ENCODE measurements at regions not wholly inside any gene's neighbourhood (a gene's known extent, or its start where the extent isn't known, plus 50 kb on each side); places are given as distances from the start of the nearest gene placed in this dataset.

DNA sequence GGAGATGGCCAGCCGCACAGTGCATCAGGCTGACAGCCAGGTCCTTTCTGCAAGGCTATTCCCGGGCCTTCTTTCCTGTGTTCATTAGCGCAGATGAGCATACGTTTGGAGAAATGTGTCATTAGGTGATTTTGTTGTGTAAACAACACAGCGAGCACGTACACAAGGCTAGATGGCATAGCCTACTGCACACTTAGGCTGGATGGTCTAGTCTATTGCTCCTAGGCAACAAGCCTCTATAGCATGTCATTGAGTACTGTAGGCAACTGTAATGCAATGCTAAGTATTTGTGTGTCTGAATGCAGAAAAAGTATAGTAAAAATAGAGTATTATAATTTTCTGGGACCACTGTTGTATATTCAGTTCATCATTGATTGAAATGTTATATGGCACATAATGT, 50.9 kb upstream of the PHLPP1 start:
- no peak overlapping the region for H3K4me3 ChIP-seq (ENCODE audit: low read length)
- no peak for DNase-seq (ENCODE audit: low read depth, low spot score)

DNA sequence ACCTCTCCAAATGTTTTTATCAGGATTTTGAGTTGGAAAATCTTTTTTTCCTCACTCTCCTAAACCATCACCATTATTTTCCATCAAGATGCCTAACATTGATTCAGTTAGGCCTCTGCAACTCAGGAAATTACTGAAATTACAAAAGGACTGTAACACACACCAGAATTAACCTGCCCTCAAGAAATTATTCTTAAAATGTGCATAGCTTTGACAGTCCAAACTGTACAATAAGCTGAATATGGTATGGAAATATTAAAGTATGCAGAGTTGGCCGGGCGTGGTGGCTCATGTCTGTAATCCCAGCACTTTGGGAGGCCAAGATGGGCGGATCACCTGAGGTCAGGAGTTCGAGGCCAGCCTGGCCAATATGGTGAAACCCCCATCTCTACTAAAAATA, 50.2 kb upstream of the PHLPP1 start:
- no peak overlapping the region for H3K4me3 ChIP-seq (ENCODE audit: low read length)
- no peak for DNase-seq (ENCODE audit: low read depth, low spot score)
